Loucy (cell line): ENCODE measurements at regions not wholly inside any gene's neighbourhood (a gene's known extent, or its start where the extent isn't known, plus 50 kb on each side); places are given as distances from the start of the nearest gene placed in this dataset.

Experiments used
- H2AFZ ChIP-seq: fragments of 200-600 bp; sonication (generic); 2 replicates; pipeline ENCODE4 v1.6.0; 2016; ENCODE audit warnings: antibody characterized with exemption, mild to moderate bottlenecking, low read length, moderate library complexity
- H3F3A ChIP-seq: fragments of 200-600 bp; 2 replicates; pipeline ENCODE4 v1.6.0; 2016; ENCODE audit warnings: antibody characterized with exemption, low read depth, mild to moderate bottlenecking
- H3K27me3 ChIP-seq: fragments of 200-600 bp; sonication (generic); 2 replicates; pipeline ENCODE4 v1.6.1; 2014; ENCODE audit warnings: low read length, mild to moderate bottlenecking; ENCODE audit not compliant: insufficient read depth, poor library complexity, severe bottlenecking
- H3K36me3 ChIP-seq: fragments of 200-600 bp; sonication (generic); 2 replicates; pipeline ENCODE4 v1.6.1; 2016; ENCODE audit warnings: low read length; ENCODE audit not compliant: insufficient read depth
- H3K4me1 ChIP-seq: fragments of 200-600 bp; sonication (generic); 2 replicates; pipeline ENCODE4 v1.5.1; 2014; ENCODE audit warnings: low read length, mild to moderate bottlenecking; ENCODE audit not compliant: insufficient read depth, poor library complexity, severe bottlenecking
- H3K4me2 ChIP-seq: fragments of 200-600 bp; sonication (generic); 2 replicates; pipeline ENCODE4 v1.6.0; 2014; ENCODE audit warnings: antibody characterized with exemption, low read length, low read depth, mild to moderate bottlenecking; ENCODE audit not compliant: poor library complexity, severe bottlenecking
- H3K4me3 ChIP-seq: fragments of 200-600 bp; sonication (generic); 2 replicates; pipeline ENCODE4 v1.5.1; 2014; ENCODE audit warnings: low read length, mild to moderate bottlenecking, mixed read lengths; ENCODE audit not compliant: poor library complexity, severe bottlenecking
- H3K79me2 ChIP-seq: fragments of 200-600 bp; sonication (generic); 2 replicates; pipeline ENCODE4 v1.6.1; 2014; ENCODE audit warnings: low read length; ENCODE audit not compliant: insufficient read depth
- H3K9ac ChIP-seq: fragments of 200-600 bp; sonication (generic); 2 replicates; pipeline ENCODE4 v1.6.0; 2014; ENCODE audit warnings: mild to moderate bottlenecking, low read depth, low read length, moderate library complexity; ENCODE audit not compliant: poor library complexity, severe bottlenecking
- H3K9me2 ChIP-seq: fragments of 200-600 bp; sonication (generic); replicated peaks from 2 replicates; pipeline ENCODE4 v1.6.1; 2016; ENCODE audit warnings: low read depth, low read length, mixed read lengths
- H3K9me3 ChIP-seq: fragments of 200-600 bp; sonication (generic); 2 replicates; pipeline ENCODE4 v1.6.1; 2014; ENCODE audit warnings: mild to moderate bottlenecking, antibody characterized with exemption, low read length, low read depth; ENCODE audit not compliant: insufficient read depth
- H4K20me1 ChIP-seq: fragments of 200-600 bp; sonication (generic); 2 replicates; pipeline ENCODE4 v1.6.0; 2014; ENCODE audit warnings: antibody characterized with exemption, low read length, mild to moderate bottlenecking; ENCODE audit not compliant: insufficient read depth, poor library complexity, severe bottlenecking
- CTCF ChIP-seq: fragments of 200-600 bp; sonication (generic); conservative IDR thresholded peaks from 2 replicates; pipeline ENCODE4 v1.5.1; 2014; ENCODE audit warnings: mild to moderate bottlenecking, antibody characterized with exemption, low read length
- EZH2phosphoT487 ChIP-seq: fragments of 200-600 bp; IDR thresholded peaks from 2 replicates; pipeline ENCODE4 v1.6.1; 2018; ENCODE audit warnings: antibody characterized with exemption, mild to moderate bottlenecking, moderate library complexity, borderline replicate concordance

GRCh38 chr3:104879919-104880318, 486.8 kb upstream of the ALCAM start:
- no peaks in the 10 kb centered on the region for H3F3A ChIP-seq
- no peaks in the 10 kb centered on the region for H3K36me3 ChIP-seq
- no peak overlapping the region for H3K9ac ChIP-seq
- no peak overlapping the region for H3K4me2 ChIP-seq
- no peaks in the 10 kb centered on the region for H4K20me1 ChIP-seq
- no peaks in the 10 kb centered on the region for H3K79me2 ChIP-seq
- H3K27me3 ChIP-seq = no peaks in the 10 kb centered on the region
- TF ChIP-seq CTCF = no peak
- no peak for TF ChIP-seq EZH2phosphoT487
- H3K4me3 ChIP-seq = no peak overlapping the region
- H3K9me2 ChIP-seq = no peaks in the 10 kb centered on the region
- no peaks in the 10 kb centered on the region for H3K9me3 ChIP-seq
- no peaks in the 10 kb centered on the region for H3K4me1 ChIP-seq
- no peak overlapping the region for H2AFZ ChIP-seq

- no peak overlapping the region for H3K4me2 ChIP-seq
- no peaks in the 10 kb centered on the region for H3F3A ChIP-seq
- no peak overlapping the region for H2AFZ ChIP-seq
- no peak overlapping the region for H3K9ac ChIP-seq
- TF ChIP-seq CTCF (no peak), EZH2phosphoT487 (no peak)
- H4K20me1 ChIP-seq = no peaks in the 10 kb centered on the region
- H3K27me3 ChIP-seq = no peaks in the 10 kb centered on the region
- H3K79me2 ChIP-seq = no peaks in the 10 kb centered on the region
- no peak overlapping the region for H3K4me3 ChIP-seq
- H3K4me1 ChIP-seq = no peaks in the 10 kb centered on the region
- no peaks in the 10 kb centered on the region for H3K36me3 ChIP-seq
- no peaks in the 10 kb centered on the region for H3K9me3 ChIP-seq
- H3K9me2 ChIP-seq = no peaks in the 10 kb centered on the region
Observed at GRCh38 chr3:104885214-104885814, 481.4 kb upstream of the ALCAM start.

- Histone ChIP-seq H2AFZ (no peak overlapping the region), H3K79me2 (no peaks in the 10 kb centered on the region), H3K9ac (no peak overlapping the region), H4K20me1 (no peaks in the 10 kb centered on the region), H3K9me2 (no peaks in the 10 kb centered on the region), H3K27me3 (no peaks in the 10 kb centered on the region), H3K36me3 (no peaks in the 10 kb centered on the region), H3K9me3 (no peaks in the 10 kb centered on the region), H3K4me3 (no peak overlapping the region), H3F3A (no peaks in the 10 kb centered on the region), H3K4me1 (no peaks in the 10 kb centered on the region), H3K4me2 (no peak overlapping the region)
- TF ChIP-seq CTCF = no peak
- no peak for TF ChIP-seq EZH2phosphoT487
Observed at GRCh38 chr3:104886220-104886995, 480.3 kb upstream of the ALCAM start.
